Nephron (organoid): ENCODE measurements at regions not wholly inside any gene's neighbourhood (a gene's known extent, or its start where the extent isn't known, plus 50 kb on each side); places are given as distances from the start of the nearest gene placed in this dataset.

Experiments
- H3K27ac Mint-ChIP-seq, 3 experiments: 2 replicates each; pipeline ENCODE4 v1.8.0; 2020; ENCODE audit warnings: mixed read lengths in 3 of 3, mild to moderate bottlenecking in 2 of 3, moderate library complexity in 1 of 3
- H3K27me3 Mint-ChIP-seq: 2 replicates; pipeline ENCODE4 v1.8.0; 2021; ENCODE audit warnings: low read depth, mild to moderate bottlenecking, moderate library complexity, mixed read lengths
- H3K36me3 Mint-ChIP-seq: 2 replicates; pipeline ENCODE4 v1.8.0; 2020; ENCODE audit warnings: low read depth, mixed read lengths
- H3K4me1 Mint-ChIP-seq: 2 replicates; pipeline ENCODE4 v1.8.0; 2020; ENCODE audit warnings: mixed read lengths
- H3K4me3 Mint-ChIP-seq, 3 experiments: 2 replicates each; pipeline ENCODE4 v1.8.0; 2020; ENCODE audit warnings: mild to moderate bottlenecking in 3 of 3, mixed read lengths in 3 of 3, moderate library complexity in 2 of 3
- H3K9me3 Mint-ChIP-seq: 2 replicates; pipeline ENCODE4 v1.8.0; 2020; ENCODE audit warnings: mixed read lengths
- TF ChIP-seq, protein P1 (sequence below), 3 experiments: fragments of 200-600 bp; sonication (generic); IDR thresholded peaks; one replicate each; pipeline ENCODE4 v1.5.0; 2021; ENCODE audit warnings: antibody characterized with exemption in 3 of 3; ENCODE audit not compliant: unreplicated experiment in 3 of 3

DNA sequence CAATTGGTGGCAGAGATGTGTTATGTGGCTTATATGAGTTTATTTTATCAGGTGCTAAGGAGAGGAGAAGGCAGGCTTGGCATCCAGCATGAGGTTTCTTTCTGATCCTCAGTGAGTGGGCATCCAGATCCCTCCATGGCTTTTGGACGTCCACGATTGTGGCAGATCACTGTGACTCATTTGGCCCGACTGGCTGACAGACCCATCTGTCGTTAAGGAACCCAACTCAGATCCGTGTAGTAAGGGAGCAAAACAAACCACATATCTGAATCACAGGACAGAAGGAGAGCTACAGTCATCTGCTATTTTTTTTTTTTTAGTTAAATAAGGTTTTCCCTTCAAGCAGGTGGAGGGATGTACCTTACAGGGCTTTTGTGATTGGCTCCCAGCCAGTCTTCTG, 197.0 kb upstream of the KCNH8 start:
- Mint-ChIP-seq H3K4me1 (no peaks in the 10 kb centered on the region), H3K27me3 (no peaks in the 10 kb centered on the region), H3K36me3 (no peaks in the 10 kb centered on the region), H3K9me3 (no peaks in the 10 kb centered on the region), H3K27ac (no peak overlapping the region), H3K4me3 (no peak overlapping the region)
- TF ChIP-seq, protein P1, sequence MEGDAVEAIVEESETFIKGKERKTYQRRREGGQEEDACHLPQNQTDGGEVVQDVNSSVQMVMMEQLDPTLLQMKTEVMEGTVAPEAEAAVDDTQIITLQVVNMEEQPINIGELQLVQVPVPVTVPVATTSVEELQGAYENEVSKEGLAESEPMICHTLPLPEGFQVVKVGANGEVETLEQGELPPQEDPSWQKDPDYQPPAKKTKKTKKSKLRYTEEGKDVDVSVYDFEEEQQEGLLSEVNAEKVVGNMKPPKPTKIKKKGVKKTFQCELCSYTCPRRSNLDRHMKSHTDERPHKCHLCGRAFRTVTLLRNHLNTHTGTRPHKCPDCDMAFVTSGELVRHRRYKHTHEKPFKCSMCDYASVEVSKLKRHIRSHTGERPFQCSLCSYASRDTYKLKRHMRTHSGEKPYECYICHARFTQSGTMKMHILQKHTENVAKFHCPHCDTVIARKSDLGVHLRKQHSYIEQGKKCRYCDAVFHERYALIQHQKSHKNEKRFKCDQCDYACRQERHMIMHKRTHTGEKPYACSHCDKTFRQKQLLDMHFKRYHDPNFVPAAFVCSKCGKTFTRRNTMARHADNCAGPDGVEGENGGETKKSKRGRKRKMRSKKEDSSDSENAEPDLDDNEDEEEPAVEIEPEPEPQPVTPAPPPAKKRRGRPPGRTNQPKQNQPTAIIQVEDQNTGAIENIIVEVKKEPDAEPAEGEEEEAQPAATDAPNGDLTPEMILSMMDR (IDR thresholded peaks at IDR 0.05; ENCODE audit: unreplicated experiment in 3 of 3) = no peak

DNA sequence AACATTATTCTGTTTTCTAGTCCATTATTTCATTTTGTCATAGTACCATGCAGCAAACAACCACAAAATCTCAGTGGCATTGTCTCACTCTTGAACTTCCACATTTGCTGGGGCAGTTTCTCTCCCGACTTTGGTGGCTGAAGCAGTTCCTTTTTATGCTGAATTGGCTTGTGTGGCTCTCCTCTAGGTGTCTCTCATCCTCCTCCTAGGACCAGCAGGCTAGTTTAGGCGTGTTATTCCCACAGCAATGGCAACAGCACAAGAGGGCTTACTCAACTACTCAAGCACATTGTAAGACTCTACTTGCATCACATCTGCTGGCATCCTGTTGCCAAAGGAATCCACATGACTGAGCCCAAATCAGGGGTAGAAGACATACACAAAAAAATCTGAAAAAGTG, 201.8 kb upstream of the KCNH8 start:
- Mint-ChIP-seq H3K27me3 (no peaks in the 10 kb centered on the region), H3K4me1 (no peaks in the 10 kb centered on the region), H3K27ac (no peak overlapping the region), H3K36me3 (no peaks in the 10 kb centered on the region), H3K9me3 (peaks cover 6% of the 10 kb centered on the region), H3K4me3 (no peak overlapping the region)
- TF ChIP-seq, protein P1 (IDR thresholded peaks at IDR 0.05; ENCODE audit: unreplicated experiment in 3 of 3) = no peak

DNA sequence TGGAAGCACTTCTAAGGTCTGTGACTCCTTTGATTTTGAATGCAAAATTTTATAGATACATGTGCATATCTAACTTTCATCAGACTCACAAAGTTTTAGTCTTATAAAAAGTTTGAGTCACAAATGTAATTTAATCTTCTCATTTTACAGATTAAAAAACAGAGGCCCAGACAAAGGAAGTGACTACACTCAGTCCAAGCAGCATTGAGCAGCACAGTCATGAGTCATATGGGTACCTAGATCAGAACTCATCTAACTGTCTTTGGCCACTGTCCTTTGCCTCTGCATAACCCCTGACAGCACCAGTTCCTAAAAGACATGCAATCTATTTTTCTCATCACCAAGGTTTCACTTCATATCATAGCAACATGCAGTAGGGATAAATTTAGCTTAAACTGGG, 210.7 kb upstream of the KCNH8 start:
- H3K27ac Mint-ChIP-seq = no peak overlapping the region
- H3K36me3 Mint-ChIP-seq = no peaks in the 10 kb centered on the region
- no peaks in the 10 kb centered on the region for H3K4me1 Mint-ChIP-seq
- no peaks in the 10 kb centered on the region for H3K27me3 Mint-ChIP-seq
- H3K4me3 Mint-ChIP-seq = no peak overlapping the region
- no peaks in the 10 kb centered on the region for H3K9me3 Mint-ChIP-seq
- TF ChIP-seq, protein P1 (IDR thresholded peaks at IDR 0.05; ENCODE audit: unreplicated experiment in 3 of 3) = no peak

DNA sequence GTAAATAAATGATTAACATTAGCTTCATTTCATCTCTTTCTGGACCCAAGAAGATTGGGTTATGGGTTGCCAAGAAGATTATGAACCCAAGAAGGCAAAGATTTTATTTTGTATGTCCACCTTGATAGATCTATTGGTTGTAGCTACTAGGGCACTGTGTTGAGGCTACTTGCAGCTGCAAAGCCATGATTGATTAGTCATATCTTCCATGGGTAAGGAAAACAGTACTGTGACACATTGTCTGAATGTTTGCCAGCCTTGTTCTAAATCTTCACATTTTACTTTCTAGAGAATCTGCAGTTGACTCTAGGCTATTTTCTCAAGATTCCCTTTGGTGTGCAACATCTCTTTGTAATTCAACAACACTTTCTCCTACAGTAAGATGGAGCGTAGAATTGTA, 229.2 kb upstream of the KCNH8 start:
- no peaks in the 10 kb centered on the region for H3K9me3 Mint-ChIP-seq
- no peaks in the 10 kb centered on the region for H3K27me3 Mint-ChIP-seq
- H3K27ac Mint-ChIP-seq = no peak overlapping the region
- TF ChIP-seq, protein P1 (IDR thresholded peaks at IDR 0.05; ENCODE audit: unreplicated experiment in 3 of 3) = no peak
- H3K36me3 Mint-ChIP-seq = no peaks in the 10 kb centered on the region
- no peak overlapping the region for H3K4me3 Mint-ChIP-seq
- H3K4me1 Mint-ChIP-seq = no peaks in the 10 kb centered on the region

DNA sequence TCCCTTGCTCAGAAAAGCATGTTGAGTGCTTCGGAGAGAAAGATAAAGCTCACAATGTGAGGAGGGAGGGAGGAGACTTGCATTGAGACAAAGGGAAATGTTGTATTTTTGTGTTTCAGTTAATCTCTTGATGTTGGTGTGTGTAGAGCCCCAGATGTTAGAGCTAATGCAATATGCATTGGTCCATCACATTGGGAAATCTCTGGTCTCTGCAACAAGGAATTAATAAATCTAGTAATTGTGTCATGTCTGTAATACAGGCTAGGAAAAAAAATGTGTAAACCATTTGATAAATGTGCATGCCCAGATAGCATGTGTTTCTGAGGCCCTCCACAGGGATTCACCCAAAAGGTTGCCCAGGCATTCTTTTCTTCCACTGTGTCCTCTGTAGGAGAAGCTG, 230.4 kb upstream of the KCNH8 start:
- TF ChIP-seq, protein P1 (IDR thresholded peaks at IDR 0.05; ENCODE audit: unreplicated experiment in 3 of 3) = no peak
- H3K27ac Mint-ChIP-seq = no peak overlapping the region
- no peaks in the 10 kb centered on the region for H3K9me3 Mint-ChIP-seq
- no peaks in the 10 kb centered on the region for H3K4me1 Mint-ChIP-seq
- H3K36me3 Mint-ChIP-seq = no peaks in the 10 kb centered on the region
- H3K4me3 Mint-ChIP-seq = no peak overlapping the region
- H3K27me3 Mint-ChIP-seq = no peaks in the 10 kb centered on the region

DNA sequence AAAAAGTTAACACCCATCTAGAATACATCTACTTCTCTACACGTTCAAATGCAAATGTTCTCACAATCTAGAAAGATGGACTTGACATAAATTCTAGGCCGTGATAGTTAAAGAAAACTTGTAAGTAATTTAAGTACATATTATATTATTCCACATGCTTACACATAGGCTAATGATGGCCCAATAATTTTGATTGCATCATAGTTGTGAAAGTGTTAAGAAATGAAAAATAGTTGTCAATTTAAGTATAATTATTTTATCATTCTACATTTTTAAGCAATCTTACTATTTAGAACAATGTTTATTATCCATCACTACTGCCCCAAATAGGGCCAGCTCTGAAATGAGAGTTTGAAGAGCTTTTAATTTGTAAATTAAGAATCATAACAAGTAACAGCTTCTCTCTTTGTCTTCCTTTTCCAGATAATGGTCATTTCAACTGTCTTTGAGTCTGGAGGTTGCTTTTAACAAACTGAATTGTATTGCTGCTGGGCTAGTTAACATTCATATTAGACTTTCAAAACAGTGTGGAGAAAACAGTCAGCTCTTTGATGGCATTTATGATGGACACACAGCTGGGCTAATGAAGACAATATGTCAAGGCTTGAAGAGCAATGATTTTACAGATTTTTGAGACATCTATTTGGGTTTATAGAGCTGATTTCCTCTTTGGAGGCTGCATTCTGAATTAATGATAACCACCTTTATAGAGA, 246.1 kb upstream of the KCNH8 start:
- no peaks in the 10 kb centered on the region for H3K4me1 Mint-ChIP-seq
- H3K27me3 Mint-ChIP-seq = no peaks in the 10 kb centered on the region
- TF ChIP-seq, protein P1 (IDR thresholded peaks at IDR 0.05; ENCODE audit: unreplicated experiment in 3 of 3) = no peak

More for the DNA sequence above, 246.1 kb upstream of the KCNH8 start:
- Mint-ChIP-seq H3K27ac (no peak overlapping the region), H3K4me3 (no peak overlapping the region), H3K36me3 (no peaks in the 10 kb centered on the region), H3K9me3 (no peaks in the 10 kb centered on the region)
